Loucy (cell line): ENCODE measurements at regions not wholly inside any gene's neighbourhood (a gene's known extent, or its start where the extent isn't known, plus 50 kb on each side); places are given as distances from the start of the nearest gene placed in this dataset.

Experiments used
- EZH2phosphoT487 ChIP-seq: fragments of 200-600 bp; IDR thresholded peaks from 2 replicates; pipeline ENCODE4 v1.6.1; 2018; ENCODE audit warnings: antibody characterized with exemption, mild to moderate bottlenecking, moderate library complexity, borderline replicate concordance
- TF ChIP-seq, protein P1 (sequence below): fragments of 200-600 bp; sonication (generic); conservative IDR thresholded peaks from 2 replicates; pipeline ENCODE4 v1.5.1; 2014; ENCODE audit warnings: mild to moderate bottlenecking, antibody characterized with exemption, low read length

- no peak for TF ChIP-seq EZH2phosphoT487
- TF ChIP-seq, protein P1, sequence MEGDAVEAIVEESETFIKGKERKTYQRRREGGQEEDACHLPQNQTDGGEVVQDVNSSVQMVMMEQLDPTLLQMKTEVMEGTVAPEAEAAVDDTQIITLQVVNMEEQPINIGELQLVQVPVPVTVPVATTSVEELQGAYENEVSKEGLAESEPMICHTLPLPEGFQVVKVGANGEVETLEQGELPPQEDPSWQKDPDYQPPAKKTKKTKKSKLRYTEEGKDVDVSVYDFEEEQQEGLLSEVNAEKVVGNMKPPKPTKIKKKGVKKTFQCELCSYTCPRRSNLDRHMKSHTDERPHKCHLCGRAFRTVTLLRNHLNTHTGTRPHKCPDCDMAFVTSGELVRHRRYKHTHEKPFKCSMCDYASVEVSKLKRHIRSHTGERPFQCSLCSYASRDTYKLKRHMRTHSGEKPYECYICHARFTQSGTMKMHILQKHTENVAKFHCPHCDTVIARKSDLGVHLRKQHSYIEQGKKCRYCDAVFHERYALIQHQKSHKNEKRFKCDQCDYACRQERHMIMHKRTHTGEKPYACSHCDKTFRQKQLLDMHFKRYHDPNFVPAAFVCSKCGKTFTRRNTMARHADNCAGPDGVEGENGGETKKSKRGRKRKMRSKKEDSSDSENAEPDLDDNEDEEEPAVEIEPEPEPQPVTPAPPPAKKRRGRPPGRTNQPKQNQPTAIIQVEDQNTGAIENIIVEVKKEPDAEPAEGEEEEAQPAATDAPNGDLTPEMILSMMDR, result no peak
These were observed 266.2 kb downstream of the KCTD12 start for GRCh38 chr13:76620036-76620435.
